ENCODE measurements at regions not wholly inside any gene's neighbourhood (a gene's known extent, or its start where the extent isn't known, plus 50 kb on each side); places are given as distances from the start of the nearest gene placed in this dataset.

- TF ChIP-seq POLR2AphosphoS5 (IDR thresholded peaks at IDR 0.05; ENCODE audit: insufficient read depth in 1 of 2, low read depth in 1 of 2) (no peak), POLR2A (IDR thresholded peaks at IDR 0.05) (no peak), CTCF (IDR thresholded peaks at IDR 0.05) (no peak)
These were observed 255.1 kb upstream of the GPRIN3 start for GRCh38 chr4:89562746-89563145.

Measured in vagina (tissue), 2 donors.